Right ventricle myocardium superior (tissue), 1 donor: ENCODE measurements at regions not wholly inside any gene's neighbourhood (a gene's known extent, or its start where the extent isn't known, plus 50 kb on each side); places are given as distances from the start of the nearest gene placed in this dataset.
A peak's percentile ranks its signal among the peaks of the same experiment; 100 is the strongest.
"Not testable (repeated sequence)": the region's sequence is repeated elsewhere in the genome, so short reads cannot be mapped to it uniquely, and the experiment has no call there.

ENCODE experiments used
- ATAC-seq: fragments of 200-7000 bp; cut with Tn5 transposase; one replicate; pipeline ENCODE4 v1.9.1; 2020; ENCODE audit warnings: mild to moderate bottlenecking; ENCODE audit not compliant: poor library complexity
- DNase-seq: peaks from one replicate; pipeline ENCODE4 v3.0.0-alpha.2; 2020
- intact Hi-C: fragments of 100-400 bp; cut with DNase I; formaldehyde crosslinking; loops from one replicate; pipeline ENCODE4 v1.11.2; 2022
- donor health status: DM: no; HTN: yes; CAD: no; lungs with severe emphysema.

- intact Hi-C loops = no loop called here
- no peak for ATAC-seq
- no peak for DNase-seq
These were observed 99.0 kb upstream of the DDHD1 start for GRCh38 chr14:53252141-53252540.

DNA sequence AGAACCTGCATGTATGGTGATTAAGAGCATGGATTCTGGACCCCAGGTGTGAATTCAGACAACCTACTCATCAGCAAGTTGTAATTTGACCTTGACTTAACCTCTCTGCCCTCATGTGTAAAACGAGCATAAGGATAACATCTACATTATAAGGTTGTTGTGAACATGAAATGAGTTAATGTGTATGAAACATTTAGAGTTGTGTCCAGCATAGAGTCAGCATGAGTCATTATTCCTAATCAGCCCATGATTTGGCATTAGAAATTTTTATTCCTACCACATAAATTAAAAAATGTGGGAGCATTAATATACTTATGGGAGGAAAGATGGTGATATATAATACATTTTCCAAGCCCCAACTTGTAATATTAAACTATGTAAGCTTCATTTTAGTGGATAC, 95.9 kb upstream of the DDHD1 start:
- no peak for ATAC-seq
- intact Hi-C loops = no loop called here
- no peak for DNase-seq

DNA sequence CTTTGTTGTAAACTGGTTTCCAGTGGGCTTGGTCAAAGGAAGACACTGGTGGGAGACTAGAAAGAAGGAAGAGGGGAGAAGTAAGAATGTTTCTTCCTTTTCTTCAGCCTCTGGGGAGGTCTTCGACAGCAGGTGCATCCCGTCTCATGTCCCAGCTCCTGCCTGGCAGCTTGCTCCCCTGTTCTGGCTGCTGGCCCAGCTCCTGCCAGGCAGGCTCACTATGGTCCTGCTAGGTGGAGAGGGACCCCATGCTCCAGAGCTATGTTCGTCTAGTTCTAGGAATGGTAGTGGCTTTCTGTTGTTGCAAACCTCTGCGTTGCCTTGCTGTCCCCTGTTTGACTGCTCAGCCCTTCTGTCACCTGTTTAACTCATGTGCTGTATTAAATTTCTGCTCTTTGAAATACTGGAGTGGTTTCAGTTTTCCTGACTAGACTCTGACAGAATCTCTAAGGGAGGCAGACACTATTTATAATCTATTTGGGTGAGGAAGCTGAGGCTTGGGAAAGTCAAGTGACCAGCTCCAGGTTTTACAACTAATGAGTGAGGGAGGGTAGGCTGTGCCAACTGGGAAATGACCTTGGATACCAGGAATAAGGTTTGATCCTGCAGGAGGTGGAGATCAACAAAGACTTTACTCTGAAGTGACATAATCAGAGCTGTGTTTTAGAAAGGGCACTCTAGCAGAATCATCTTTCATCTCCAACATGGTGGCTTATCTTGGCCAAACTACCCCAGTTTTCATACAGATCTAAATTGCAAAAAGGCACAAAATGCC, 94.7 kb upstream of the DDHD1 start:
- intact Hi-C loops = no loop called here
- DNase-seq (no peak), ATAC-seq (no peak)

DNA sequence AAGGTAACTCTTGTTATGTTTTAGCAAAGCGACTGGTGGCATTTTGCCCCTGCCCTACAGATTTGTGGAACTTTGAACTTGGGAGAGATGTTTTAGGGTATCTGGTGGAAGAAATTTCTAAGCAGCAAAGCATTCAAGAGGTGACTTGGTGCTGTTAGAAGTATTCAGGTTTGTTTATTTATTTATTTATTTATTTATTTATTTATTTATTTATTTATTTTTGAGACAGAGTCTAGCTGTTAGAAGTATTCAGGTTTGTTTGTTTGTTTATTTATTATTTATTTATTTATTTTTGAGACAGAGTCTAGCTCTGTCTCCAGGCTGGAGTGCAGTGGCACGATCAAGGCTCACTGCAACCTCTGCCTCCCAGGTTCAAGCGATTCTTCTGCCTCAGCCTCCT, 89.8 kb upstream of the DDHD1 start:
- DNase-seq, intact Hi-C loops, ATAC-seq: not testable (repeated sequence)

- intact Hi-C loops = no loop called here
- ATAC-seq = no peak
- no peak for DNase-seq
These were observed 84.4 kb upstream of the DDHD1 start for GRCh38 chr14:53237488-53237887.

DNA sequence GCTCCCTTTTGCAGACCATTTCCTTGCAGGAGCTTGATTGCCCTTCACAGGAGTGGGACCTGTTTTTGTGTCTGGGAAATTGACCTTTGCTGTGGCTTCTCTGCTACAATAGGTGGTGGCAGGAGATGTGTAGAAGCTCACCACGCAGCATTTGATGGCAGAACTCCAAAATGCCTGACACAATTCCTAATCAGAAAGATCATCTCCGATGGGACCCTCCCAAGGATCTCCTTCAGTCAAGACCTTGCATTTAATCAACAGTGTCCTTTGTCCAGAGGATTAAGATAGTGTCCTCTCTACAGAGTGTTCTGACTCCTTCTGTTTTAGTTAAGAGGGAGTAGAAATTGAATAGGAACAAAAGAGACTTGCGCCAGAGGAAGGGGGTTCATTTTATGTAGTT, 83.6 kb upstream of the DDHD1 start:
- no peak for DNase-seq
- ATAC-seq = no peak
- intact Hi-C loops = no loop called here

DNA sequence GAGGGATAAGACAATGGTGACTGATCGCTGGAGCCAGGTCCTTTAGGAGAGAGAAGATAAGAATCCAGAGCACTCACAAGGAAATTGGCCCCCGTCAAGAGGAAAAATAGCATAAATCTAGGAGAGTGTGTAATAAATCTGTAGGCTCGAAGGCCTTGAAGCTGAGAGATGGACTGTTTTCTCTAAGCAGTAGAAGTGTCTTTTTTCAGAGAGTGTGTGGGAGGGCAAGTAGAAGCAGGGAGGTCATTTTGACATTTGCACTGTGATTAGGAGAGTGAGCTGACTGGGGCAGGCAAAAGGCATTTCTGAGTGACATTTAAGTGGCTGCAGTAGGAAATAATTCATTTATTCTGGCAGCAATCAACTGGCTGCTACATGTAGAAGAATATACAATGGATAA, 78.0 kb upstream of the DDHD1 start:
- ATAC-seq = no peak

DNA sequence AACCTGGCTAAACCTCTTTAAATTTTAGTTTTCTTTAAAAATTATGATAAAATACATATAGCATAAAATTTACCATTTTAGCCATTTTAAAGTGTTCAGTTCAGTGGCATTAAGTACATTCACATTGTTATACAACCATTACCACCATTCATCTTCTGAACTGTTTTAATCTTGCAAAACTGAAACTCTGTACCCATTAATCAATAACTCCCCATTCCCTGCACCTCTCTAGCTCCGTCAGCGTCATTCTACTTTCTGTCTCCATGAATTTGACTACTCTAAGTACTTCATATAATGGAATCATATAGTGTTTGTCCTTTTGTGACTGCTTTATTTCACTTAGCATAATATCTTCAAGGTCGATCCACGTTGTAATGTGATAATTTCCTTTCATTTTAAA, 75.8 kb upstream of the DDHD1 start:
- ATAC-seq (no peak), DNase-seq (no peak)
- intact Hi-C loops = no loop called here

More for the DNA sequence above, 78.0 kb upstream of the DDHD1 start:
- intact Hi-C loops = no loop called here
- DNase-seq = no peak

DNA sequence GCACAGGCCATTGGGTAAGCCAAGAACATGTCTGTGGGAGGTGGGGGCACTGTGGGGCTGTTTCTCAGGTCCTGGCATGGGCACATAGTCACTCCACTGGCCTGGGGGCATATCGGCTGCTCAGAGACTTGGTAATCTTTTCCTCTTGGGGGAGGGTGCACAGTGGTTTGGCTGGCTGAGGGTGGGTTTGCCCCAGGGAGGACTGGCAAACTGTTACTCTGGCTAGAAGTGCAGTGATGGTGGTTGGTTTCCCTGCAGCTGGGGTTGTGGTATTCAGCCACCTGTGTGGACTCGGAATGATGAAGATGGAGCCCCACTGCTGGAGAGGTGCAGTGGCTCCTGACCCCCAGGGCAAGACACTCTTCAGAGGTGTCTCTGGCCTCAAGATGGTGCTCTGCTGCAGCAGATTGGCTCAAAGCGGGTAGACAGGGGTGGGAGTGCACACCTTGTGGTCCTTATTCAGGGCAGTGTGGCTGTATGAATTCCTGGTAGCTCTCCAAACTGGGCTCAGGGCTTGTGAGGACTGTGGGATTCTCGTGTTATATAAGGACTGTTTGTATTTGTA, 74.1 kb upstream of the DDHD1 start:
- ATAC-seq (no peak), DNase-seq (no peak)
- intact Hi-C loops = no loop called here

DNA sequence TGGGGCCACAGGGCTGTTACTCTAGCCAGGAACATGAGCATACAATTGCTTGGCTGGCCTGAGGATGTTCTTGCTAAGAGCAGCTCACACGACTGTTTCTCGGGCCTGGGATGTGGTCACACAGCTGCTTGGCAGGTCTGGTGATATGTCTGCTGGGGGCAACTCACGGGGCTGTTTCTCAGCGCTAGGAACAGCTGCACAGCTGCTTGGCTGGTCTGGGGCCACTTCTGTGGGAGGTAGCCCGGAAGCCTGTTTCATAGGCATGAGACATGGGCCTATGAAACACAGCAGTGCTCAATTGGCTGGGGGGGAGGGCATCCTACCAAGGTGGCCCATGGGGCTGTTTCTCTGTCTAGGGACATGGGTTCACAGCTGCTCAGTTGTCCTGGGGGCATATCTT, 73.4 kb upstream of the DDHD1 start:
- DNase-seq = no peak
- ATAC-seq = no peak

GRCh38 chr14:53220914-53221313, 67.8 kb upstream of the DDHD1 start:
- no peak for ATAC-seq
- intact Hi-C loops = no loop called here
- no peak for DNase-seq

More for the DNA sequence above, 73.4 kb upstream of the DDHD1 start:
- intact Hi-C loops = no loop called here

- ATAC-seq = no peak
- intact Hi-C loops = no loop called here
- DNase-seq = no peak
These were observed 65.0 kb upstream of the DDHD1 start for GRCh38 chr14:53218161-53218560.

DNA sequence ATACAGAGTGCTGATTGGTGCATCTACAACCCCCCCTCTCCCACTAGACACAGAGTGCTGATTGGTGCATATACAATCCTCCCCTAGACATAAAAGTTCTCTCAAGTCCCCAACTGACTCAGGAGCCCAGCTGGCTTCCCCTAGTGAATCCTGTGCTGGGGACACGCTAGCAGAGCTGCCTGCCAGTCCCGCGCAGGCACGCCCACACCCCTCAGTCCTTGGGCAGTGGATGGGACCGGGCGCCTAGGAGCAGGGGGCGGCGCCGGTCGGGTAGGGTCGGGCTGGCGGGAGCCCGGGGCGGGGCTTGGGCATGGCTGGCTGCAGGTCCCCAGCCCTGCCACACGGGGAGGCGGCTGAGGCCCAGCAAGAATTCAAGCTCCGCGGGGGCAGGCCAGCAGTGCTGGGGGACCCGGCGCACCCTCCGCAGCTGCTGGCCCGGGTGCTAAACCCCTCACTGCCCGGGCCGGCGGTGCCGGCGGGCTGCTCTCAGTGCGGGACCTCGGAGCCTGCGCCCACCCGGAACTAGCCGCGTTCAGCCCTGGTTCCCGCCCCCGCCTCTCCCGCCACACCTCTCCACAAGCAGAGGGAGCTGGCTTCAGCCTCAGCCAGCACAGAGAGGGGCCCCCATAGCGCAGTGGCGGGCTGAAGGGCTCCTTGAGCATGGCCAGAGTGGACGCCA, 64.3 kb upstream of the DDHD1 start:
- intact Hi-C loops = no loop called here
- ATAC-seq (peak; percentile 99), DNase-seq (peak; percentile 85)

DNA sequence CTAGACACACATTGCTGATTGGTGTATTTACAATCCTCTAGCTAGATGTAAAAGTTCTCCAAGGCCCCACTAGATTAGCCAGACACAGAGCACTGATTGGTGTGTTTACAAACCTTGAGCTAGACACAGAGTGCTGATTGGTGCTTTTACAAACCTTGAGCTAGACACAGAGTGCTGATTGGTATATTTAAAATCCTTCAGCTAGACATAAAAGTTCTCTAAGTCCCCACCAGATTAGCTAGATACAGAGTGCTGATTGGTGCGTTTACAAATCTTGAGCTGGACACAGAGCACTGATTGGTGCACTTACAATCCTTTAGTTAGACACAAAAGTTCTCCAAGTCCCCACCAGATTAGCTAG, 63.8 kb upstream of the DDHD1 start:
- intact Hi-C loops, DNase-seq, ATAC-seq: not testable (repeated sequence)

DNA sequence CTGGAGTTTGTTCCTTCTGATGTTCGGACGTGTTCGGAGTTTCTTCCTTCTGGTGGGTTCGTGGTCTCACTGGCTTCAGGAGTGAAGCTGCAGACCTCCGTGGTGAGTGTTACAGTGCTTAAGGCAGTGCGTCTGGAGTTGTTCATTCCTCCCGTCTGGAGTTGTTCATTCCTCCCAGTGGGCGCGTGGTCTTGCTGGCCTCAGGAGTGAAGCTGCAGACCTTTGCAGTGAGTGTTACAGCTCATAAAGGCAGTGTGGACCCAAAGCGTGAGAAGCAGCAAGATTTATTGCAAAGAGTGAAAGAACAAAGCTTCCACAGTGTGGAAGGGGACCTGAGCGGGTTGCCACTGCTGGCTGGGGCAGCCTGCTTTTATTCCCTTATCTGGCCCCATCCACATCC, 63.4 kb upstream of the DDHD1 start:
- DNase-seq, ATAC-seq, intact Hi-C loops: not testable (repeated sequence)

DNA sequence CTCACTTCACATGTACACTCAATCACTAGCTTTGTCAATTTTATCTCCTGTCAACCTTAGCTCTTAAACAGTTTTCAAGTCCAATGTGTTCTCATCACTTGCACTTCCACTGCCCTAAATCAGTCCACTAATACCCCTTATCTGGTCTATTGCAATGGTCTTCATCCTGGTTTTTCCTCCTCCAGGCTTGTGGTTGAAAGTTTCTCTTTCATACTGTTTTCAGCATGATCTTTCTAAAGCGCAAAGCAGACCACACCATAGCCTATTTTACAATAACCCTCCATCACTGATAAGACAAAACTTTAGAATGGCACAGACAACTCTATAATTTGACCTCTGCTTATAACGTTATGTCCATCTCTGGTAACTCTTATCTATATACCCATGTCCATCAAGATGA, 62.0 kb upstream of the DDHD1 start:
- intact Hi-C loops = no loop called here
- DNase-seq (no peak), ATAC-seq (no peak)

DNA sequence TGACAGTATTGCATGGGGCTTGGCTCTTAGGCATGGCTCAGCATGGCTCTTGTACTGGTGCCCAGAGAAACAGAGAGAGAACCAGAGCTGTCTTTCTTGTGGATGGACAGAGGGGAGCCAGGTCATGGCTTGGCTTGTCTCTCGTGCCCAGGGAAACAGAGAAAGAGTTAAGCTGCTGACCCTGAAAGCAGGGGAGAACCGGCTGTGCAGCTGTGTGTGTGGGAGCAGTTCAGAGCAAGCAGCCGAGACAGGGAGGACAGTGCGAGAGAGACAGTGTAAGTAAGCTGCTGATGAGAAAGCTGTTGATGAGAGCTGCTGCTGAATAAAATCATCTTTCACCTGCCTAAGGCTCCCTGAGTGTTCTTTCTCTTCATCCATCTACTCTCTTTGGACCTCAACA, 61.3 kb upstream of the DDHD1 start:
- intact Hi-C loops = no loop called here
- ATAC-seq (no peak), DNase-seq (no peak)

GRCh38 chr14:53213761-53214160, 60.6 kb upstream of the DDHD1 start:
- ATAC-seq = no peak
- intact Hi-C loops = no loop called here
- no peak for DNase-seq

DNA sequence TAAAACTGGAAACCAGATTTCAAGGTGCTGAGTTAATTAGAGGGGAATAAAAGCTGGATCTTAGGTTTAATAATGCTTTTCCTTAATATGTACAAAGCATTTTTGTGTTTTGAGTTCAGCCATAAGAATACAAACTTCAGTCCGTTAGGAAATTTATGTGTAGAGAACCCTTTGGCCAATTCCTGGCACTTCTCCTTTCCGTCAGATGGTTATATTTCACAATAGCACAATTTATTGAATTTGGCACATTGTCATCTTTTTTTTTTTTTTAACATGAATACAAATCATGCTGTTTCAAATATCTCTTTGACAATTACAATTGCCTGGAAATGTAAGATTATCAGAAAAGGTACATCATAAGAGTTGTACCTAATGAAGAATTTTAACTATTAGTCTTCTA, 56.2 kb upstream of the DDHD1 start:
- intact Hi-C loops = no loop called here
- ATAC-seq (no peak), DNase-seq (no peak)
